Activated naive CD8-positive, alpha-beta T cell treated with anti-CD3 and anti-CD28 coated beads for 36 hours (primary cell): ENCODE measurements at regions not wholly inside any gene's neighbourhood (a gene's known extent, or its start where the extent isn't known, plus 50 kb on each side); places are given as distances from the start of the nearest gene placed in this dataset.
"Not testable (repeated sequence)": the region's sequence is repeated elsewhere in the genome, so short reads cannot be mapped to it uniquely, and the experiment has no call there.

Experiments
- DNase-seq: peaks from one replicate; pipeline ENCODE4 v3.0.0; 2021
- H3K27ac Mint-ChIP-seq: one replicate; pipeline ENCODE4 v1.8.0; 2022; ENCODE audit warnings: mild to moderate bottlenecking, moderate library complexity, mixed read lengths
- H3K27me3 Mint-ChIP-seq: one replicate; pipeline ENCODE4 v1.8.0; 2022; ENCODE audit warnings: mild to moderate bottlenecking, mixed read lengths
- H3K36me3 Mint-ChIP-seq: one replicate; pipeline ENCODE4 v1.8.0; 2021; ENCODE audit warnings: mild to moderate bottlenecking, mixed read lengths
- H3K4me1 Mint-ChIP-seq: one replicate; pipeline ENCODE4 v1.8.0; 2021; ENCODE audit warnings: mixed read lengths
- H3K4me3 Mint-ChIP-seq: one replicate; pipeline ENCODE4 v1.8.0; 2022; ENCODE audit warnings: mild to moderate bottlenecking, moderate library complexity, mixed read lengths
- H3K9me3 Mint-ChIP-seq: one replicate; pipeline ENCODE4 v1.8.0; 2022; ENCODE audit warnings: mixed read lengths

DNA sequence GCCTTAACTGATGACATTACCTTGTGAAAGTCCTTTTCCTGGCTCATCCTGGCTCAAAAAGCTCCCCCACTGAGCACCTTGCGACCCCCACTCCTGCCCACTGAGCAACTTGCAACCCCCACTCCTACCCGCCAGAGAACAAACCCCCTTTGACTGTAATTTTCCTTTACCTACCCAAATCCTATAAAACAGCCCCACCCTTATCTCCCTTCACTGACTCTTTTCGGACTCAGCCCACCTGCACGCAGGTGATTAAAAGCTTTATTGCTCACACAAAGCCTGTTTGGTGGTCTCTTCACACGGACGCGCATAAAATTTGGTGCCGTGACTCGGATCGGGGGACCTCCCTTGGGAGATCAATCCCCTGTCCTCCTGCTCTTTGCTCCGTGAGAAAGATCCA, 124.4 kb upstream of the MAP2 start:
- H3K27me3 Mint-ChIP-seq, H3K9me3 Mint-ChIP-seq, H3K27ac Mint-ChIP-seq, H3K4me1 Mint-ChIP-seq, DNase-seq, H3K36me3 Mint-ChIP-seq, H3K4me3 Mint-ChIP-seq: not testable (repeated sequence)

DNA sequence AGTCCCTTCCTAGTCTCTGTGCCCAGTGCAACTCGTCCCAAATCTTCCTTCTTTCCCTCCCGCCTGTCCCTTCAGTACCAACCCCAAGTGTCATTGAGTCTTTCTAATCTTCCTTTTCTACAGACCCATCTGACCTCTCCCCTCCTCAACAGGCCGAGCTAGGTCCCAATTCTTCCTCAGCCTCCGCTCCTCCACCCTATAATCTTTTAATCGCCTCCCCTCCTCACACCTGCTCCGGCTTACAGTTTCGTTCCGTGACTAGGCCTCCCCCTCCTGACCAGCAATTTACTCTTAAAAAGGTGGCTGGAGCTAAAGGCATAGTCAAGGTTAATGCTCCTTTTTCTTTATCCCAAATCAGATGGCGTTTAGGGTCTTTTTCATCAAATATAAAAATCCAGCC, 123.1 kb upstream of the MAP2 start:
- H3K27ac Mint-ChIP-seq, DNase-seq, H3K36me3 Mint-ChIP-seq, H3K9me3 Mint-ChIP-seq, H3K27me3 Mint-ChIP-seq, H3K4me1 Mint-ChIP-seq, H3K4me3 Mint-ChIP-seq: not testable (repeated sequence)

DNA sequence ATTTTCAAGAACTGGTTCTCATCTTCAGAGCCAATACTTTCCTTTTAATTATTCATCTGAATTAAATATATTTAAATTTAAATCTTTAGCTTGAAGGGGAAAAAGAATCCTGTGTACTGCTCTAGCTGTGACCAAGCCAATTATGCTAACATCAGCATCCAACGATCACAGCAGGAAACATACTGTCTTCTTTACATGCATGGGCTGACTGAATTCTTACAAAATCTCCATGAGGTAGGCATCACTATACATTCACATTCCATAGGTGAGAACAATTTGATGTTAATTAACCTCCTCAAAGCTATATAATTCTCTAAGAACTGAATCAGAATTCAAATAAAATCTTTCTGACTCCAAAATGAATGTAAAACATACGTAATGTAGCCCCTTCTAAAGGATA, 118.8 kb upstream of the MAP2 start:
- H3K27ac Mint-ChIP-seq = no peak overlapping the region
- H3K36me3 Mint-ChIP-seq = no peaks in the 10 kb centered on the region
- no peak overlapping the region for H3K4me3 Mint-ChIP-seq
- peaks cover 3% of the 10 kb centered on the region for H3K27me3 Mint-ChIP-seq
- no peak for DNase-seq
- H3K4me1 Mint-ChIP-seq = no peaks in the 10 kb centered on the region
- H3K9me3 Mint-ChIP-seq = no peaks in the 10 kb centered on the region

GRCh38 chr2:209305746-209306196, 118.1 kb upstream of the MAP2 start:
- Mint-ChIP-seq H3K27ac (no peak overlapping the region), H3K4me3 (no peak overlapping the region), H3K36me3 (no peaks in the 10 kb centered on the region), H3K9me3 (no peaks in the 10 kb centered on the region), H3K27me3 (peaks cover 3% of the 10 kb centered on the region), H3K4me1 (no peaks in the 10 kb centered on the region)
- DNase-seq = no peak

DNA sequence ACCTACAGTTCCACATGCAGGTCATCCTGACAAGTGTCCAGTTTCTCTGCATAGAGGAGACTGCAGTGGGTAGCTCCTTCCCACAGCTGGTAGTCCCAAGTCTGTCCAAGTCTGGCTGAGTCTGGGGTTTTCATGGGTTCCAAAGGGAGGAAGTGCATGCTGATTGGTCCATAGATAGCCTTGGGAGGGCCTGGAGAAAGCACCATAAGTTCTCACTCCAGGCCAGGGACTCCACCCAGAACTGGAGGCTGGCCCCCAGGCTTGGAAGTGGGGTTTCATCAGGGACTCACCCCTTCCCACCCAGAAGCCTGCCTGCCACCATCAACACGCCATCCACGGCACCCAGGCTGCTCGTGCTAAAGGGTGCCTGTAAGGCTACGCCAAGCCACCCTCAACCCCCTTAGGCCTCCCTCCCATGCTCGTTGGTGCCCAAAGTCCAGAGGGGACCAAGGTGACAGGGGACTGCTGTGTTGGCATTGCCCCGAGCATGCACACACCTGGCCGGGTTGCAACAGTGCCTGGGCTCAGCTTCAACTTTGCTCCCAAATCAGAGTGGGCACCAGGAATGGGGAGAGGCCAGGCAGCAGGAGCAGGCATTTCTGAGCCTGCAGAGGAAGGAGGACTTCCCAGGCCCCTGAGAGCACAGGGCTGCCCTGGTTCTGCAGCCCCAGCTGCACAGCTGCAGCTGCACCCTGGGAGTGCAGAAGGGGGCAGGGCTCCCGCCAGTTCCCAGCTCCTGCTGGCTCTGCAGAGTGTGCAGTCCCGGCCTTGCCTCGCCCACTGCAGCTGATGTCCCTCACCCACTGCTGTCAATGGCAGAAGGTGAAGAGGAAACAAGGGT, 116.5 kb upstream of the MAP2 start:
- DNase-seq = no peak
- Mint-ChIP-seq H3K4me3 (no peak overlapping the region), H3K36me3 (no peaks in the 10 kb centered on the region), H3K9me3 (no peaks in the 10 kb centered on the region), H3K27ac (no peak overlapping the region), H3K4me1 (no peaks in the 10 kb centered on the region), H3K27me3 (peaks cover 3% of the 10 kb centered on the region)

GRCh38 chr2:209308415-209308814, 115.4 kb upstream of the MAP2 start:
- Mint-ChIP-seq H3K4me1 (no peaks in the 10 kb centered on the region), H3K4me3 (no peak overlapping the region), H3K9me3 (no peaks in the 10 kb centered on the region), H3K27ac (no peak overlapping the region), H3K36me3 (no peaks in the 10 kb centered on the region), H3K27me3 (peaks cover 3% of the 10 kb centered on the region)
- no peak for DNase-seq

DNA sequence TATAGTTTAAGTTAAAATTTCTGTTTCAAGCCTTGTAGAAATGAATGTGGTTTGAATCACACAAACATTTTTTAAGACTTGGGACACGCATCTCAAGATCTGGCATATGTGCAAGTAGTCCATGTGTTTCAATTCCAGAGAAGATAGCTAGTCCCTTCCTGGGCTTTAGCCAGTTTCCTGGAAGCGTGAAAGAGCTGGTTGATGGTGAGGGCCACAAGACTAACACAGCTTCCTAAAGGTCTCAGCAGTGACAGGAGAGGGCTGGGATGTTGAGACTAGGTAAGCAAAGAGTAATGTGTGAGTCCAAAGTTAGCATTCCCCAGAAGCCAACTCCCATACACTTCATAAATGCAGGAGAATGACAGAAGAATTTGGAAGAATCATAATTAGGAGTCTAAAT, 111.9 kb upstream of the MAP2 start:
- no peaks in the 10 kb centered on the region for H3K36me3 Mint-ChIP-seq
- no peaks in the 10 kb centered on the region for H3K9me3 Mint-ChIP-seq
- H3K27ac Mint-ChIP-seq = no peak overlapping the region
- no peak overlapping the region for H3K4me3 Mint-ChIP-seq
- no peaks in the 10 kb centered on the region for H3K4me1 Mint-ChIP-seq
- peaks cover 3% of the 10 kb centered on the region for H3K27me3 Mint-ChIP-seq
- no peak for DNase-seq

DNA sequence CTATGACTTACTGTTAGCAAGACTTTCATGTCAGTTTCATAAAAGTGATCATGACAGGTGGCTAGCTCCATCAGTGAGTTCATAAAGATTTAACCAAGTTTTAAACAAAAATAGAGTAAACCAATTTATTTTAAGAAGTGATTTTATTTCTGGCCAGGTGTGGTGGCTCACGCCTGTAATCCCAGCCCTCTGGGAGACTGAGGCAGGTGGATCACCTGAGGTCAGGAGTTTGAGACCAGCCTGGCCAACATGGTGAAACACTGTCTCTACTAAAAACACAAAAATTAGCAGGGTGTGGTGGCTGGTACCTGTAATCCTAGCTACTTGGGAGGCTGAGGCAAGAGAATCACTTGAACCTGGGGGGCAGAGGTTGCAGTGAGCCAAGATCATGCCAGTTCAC, 111.4 kb upstream of the MAP2 start:
- H3K4me1 Mint-ChIP-seq, DNase-seq, H3K27me3 Mint-ChIP-seq, H3K27ac Mint-ChIP-seq, H3K36me3 Mint-ChIP-seq, H3K4me3 Mint-ChIP-seq, H3K9me3 Mint-ChIP-seq: not testable (repeated sequence)

DNA sequence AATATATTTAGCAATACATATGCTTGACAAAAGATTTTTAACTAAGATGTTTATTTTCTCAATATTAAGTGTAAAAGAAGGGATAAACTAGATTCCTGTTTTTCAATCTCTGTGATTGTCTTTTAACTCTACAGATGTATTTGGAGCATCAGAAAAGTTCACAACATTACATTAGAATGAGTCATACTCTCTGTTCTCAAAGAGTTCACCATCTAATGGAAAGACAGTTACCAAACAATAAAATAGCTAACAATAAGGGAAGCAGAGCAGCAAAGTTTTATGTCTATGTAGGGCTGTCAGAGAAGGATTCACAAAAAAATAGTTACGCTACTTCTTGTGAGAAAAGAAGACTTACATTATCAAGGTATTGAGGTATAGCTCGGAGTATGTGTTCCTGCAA, 109.2 kb upstream of the MAP2 start:
- no peaks in the 10 kb centered on the region for H3K27me3 Mint-ChIP-seq
- no peak overlapping the region for H3K27ac Mint-ChIP-seq
- H3K36me3 Mint-ChIP-seq = no peaks in the 10 kb centered on the region
- no peak overlapping the region for H3K4me3 Mint-ChIP-seq
- H3K4me1 Mint-ChIP-seq = no peaks in the 10 kb centered on the region
- no peaks in the 10 kb centered on the region for H3K9me3 Mint-ChIP-seq
- no peak for DNase-seq

DNA sequence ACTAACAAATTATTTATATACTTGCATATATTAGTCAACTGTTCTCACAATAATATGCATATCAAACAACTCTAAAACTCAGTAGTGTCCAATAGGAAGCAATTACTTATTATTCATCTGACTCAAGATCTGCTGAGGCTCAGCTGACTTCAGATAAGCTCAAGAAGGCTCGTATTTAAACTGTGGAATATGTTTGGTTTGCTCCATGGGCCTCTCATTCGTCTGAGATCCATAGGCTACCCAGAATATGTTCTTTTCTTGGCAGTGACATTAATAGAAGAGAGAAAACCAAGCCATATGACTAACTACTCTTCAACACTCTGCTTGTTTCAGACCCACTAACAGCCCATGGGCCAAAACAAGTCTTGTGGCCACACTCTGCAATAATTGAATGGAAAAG, 107.7 kb upstream of the MAP2 start:
- Mint-ChIP-seq H3K4me3 (no peak overlapping the region), H3K36me3 (no peaks in the 10 kb centered on the region), H3K27me3 (no peaks in the 10 kb centered on the region), H3K4me1 (no peaks in the 10 kb centered on the region), H3K27ac (no peak overlapping the region), H3K9me3 (no peaks in the 10 kb centered on the region)
- DNase-seq = no peak

GRCh38 chr2:209321076-209321475, 102.8 kb upstream of the MAP2 start:
- Mint-ChIP-seq H3K4me1 (no peaks in the 10 kb centered on the region), H3K4me3 (no peak overlapping the region), H3K27ac (no peak overlapping the region), H3K36me3 (no peaks in the 10 kb centered on the region), H3K27me3 (no peaks in the 10 kb centered on the region), H3K9me3 (no peaks in the 10 kb centered on the region)
- DNase-seq = no peak

DNA sequence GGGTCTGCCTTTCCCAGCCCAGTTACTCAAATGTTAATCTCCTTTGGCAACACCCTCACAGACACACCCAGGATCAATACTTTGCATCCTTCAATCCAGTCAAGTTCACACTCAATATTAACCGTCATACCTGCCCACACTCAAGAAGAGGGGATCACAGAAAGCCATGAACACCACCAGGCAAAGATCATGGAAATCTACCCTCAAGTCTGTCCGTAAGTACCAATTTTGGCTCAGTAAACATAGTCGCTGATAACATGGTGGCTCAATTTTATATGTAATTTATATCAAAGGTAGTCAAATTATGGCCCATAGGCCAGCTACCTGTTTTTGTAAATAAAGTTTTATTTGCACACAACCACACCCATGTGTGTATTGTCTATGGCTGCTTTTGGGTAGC, 102.3 kb upstream of the MAP2 start:
- Mint-ChIP-seq H3K9me3 (no peaks in the 10 kb centered on the region), H3K27me3 (no peaks in the 10 kb centered on the region), H3K36me3 (no peaks in the 10 kb centered on the region), H3K4me3 (no peak overlapping the region), H3K27ac (no peak overlapping the region), H3K4me1 (no peaks in the 10 kb centered on the region)
- no peak for DNase-seq

GRCh38 chr2:209322041-209322440, 101.8 kb upstream of the MAP2 start:
- no peak overlapping the region for H3K4me3 Mint-ChIP-seq
- H3K4me1 Mint-ChIP-seq = no peaks in the 10 kb centered on the region
- H3K36me3 Mint-ChIP-seq = no peaks in the 10 kb centered on the region
- DNase-seq = no peak
- H3K9me3 Mint-ChIP-seq = no peaks in the 10 kb centered on the region
- no peak overlapping the region for H3K27ac Mint-ChIP-seq
- H3K27me3 Mint-ChIP-seq = no peaks in the 10 kb centered on the region

DNA sequence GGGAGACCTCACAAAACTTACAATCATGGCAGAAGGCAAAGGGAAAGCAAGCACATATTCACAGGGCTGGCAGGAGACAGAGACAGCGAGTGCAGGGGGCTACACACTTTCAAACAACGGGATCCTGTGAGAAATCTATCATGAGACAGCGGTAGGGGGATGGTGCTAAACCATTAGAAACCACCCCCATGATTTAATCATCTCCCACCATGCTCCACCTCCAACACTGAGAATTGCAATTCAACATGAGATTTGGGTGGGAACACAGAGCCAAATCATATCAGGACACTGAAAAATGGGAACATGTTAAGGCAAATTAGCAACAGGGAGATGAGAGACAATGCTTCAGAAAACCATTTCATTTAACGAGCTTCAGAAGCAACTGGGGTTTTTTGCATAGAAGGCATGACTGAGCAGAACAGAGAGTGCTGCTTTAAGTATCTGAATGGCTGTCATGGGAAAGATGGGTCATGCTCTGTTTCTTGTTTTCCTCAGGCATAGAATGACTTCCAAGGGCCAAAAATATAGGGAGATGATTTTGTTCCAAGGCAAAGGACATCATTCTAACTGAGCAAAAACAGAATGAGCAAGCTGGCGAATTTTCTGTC, 100.8 kb upstream of the MAP2 start:
- Mint-ChIP-seq H3K36me3 (no peaks in the 10 kb centered on the region), H3K9me3 (no peaks in the 10 kb centered on the region), H3K27me3 (no peaks in the 10 kb centered on the region), H3K27ac (no peak overlapping the region), H3K4me1 (no peaks in the 10 kb centered on the region), H3K4me3 (no peak overlapping the region)
- DNase-seq = no peak

- Mint-ChIP-seq H3K27me3 (no peaks in the 10 kb centered on the region), H3K36me3 (no peaks in the 10 kb centered on the region), H3K4me3 (no peak overlapping the region), H3K4me1 (no peaks in the 10 kb centered on the region), H3K9me3 (no peaks in the 10 kb centered on the region), H3K27ac (no peak overlapping the region)
- DNase-seq = no peak
These were observed 100.1 kb upstream of the MAP2 start for GRCh38 chr2:209323738-209324137.

GRCh38 chr2:209324281-209324680, 99.6 kb upstream of the MAP2 start:
- Mint-ChIP-seq H3K27ac (no peak overlapping the region), H3K9me3 (no peaks in the 10 kb centered on the region), H3K27me3 (no peaks in the 10 kb centered on the region), H3K36me3 (no peaks in the 10 kb centered on the region), H3K4me3 (no peak overlapping the region), H3K4me1 (no peaks in the 10 kb centered on the region)
- no peak for DNase-seq
